ENCODE measurements at regions not wholly inside any gene's neighbourhood (a gene's known extent, or its start where the extent isn't known, plus 50 kb on each side); places are given as distances from the start of the nearest gene placed in this dataset.

GRCh38 chr10:113310347-113310746 is 242.5 kb upstream of the HABP2 start:
- TF ChIP-seq CTCF (IDR thresholded peaks at IDR 0.05; ENCODE audit: low read depth, low read length): no peak
- no peak for TF ChIP-seq EZH2phosphoT487 (IDR thresholded peaks at IDR 0.05; ENCODE audit: low read depth)

Measured in OCI-LY3 (cell line).